NCI-H2227 (cell line): ENCODE measurements at regions not wholly inside any gene's neighbourhood (a gene's known extent, or its start where the extent isn't known, plus 50 kb on each side); places are given as distances from the start of the nearest gene placed in this dataset.

ENCODE experiments used
- DNase-seq: peaks from one replicate; lab custom pipeline; 2025; ENCODE audit not compliant: unreplicated experiment; lab: John Stamatoyannopoulos, UW

DNA sequence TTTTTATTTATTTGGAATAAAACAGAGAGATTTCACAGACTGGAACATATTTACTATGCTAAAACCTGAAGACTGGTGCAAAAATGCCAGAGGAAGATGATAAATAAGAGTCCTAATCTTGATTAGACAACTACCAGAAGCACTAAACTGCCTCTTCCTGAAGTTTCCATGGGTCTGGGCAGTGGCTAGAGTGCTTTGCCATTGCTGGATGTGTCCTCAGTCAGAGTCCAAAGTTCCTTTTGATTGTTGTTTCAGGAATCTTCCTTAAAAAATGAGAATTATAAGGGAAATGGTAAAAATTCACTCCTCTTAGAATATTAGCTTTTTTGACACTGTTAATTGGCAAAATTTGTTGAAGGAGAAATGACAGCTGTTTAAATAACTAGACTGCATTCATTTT is 86.3 kb upstream of the AHR start:
- no peak for DNase-seq

DNA sequence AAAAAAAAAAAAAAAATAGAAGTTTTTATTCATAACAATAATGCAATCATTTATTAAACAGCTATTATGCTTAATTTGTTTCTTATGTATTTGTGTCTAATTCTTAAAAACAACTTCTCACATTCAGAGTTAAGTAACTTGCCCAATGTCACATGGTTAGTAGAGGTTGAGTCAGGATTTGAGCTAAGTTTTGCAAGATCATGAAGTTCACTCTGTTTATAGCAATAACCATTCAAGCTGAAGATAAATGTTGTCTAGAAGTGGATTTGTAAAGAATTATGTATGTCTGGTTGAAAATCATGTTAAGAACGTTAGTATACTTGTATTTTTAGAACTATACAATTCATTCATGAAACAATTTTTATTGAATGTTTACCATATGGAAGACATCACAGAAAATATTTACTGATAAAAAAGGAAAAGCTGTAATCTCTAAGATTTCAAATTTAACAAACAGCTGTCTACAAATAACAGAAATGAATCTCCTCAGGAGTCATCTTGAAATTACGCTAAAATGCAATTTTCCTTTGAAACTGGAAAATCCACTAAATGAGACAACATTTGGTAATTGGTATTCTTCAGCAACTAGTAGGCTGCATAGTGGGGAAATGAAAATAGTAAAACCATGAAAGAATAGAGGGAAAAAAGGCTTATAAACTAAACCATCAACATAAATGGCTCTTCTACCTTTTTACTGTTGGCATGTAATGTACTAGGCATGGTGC is 70.5 kb upstream of the AHR start:
- DNase-seq, result no peak

DNA sequence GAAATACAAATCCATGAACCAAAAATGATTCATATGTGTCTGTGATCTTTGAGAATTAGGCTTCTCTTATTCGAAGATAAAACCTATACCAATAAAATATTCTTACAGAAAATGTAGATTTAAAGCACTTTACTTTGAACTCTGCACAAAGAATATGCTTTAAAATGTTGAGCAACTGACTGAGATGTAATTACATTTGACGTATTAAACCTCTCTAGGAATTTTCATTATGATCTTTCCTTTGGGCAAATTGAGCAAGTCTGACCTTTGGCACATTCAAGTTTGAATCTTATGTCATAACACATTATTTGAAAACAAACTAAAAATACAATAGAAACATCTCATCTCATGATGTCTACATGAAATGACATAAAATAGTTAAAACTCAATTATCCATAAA is 69.2 kb upstream of the AHR start:
- no peak for DNase-seq

DNA sequence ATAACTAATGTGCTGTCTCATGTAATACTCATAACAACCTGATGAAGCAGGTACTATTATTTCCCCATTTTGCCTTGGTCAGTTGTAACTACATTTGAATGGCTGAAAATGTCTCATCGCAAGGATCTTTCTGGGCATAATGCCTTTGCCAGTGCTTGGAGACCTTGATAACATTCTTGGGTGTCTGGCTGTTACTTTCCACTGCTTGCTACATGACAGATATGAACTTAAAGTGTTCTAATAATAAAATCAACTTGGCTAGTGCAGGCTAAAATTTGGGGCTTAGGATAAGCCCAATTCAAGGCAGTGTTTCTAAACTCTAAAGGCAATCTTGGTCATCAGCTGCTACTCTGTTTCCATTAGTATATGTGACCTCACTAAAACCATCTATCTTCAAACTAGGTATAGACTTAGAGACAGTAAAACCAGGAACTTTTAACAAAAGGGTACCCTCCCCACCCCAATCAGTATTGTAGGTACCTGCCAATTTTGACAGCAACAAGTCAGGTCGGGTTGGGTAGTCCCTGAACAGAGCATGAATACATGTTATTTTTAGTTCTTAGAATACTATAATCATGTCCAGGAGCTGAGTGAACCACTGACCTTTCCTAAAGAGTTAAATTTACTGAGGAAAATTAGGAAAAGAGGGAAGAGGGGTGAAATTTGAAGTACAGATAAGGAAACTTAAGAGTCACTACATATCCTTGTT is 68.2 kb upstream of the AHR start:
- DNase-seq, result no peak

DNA sequence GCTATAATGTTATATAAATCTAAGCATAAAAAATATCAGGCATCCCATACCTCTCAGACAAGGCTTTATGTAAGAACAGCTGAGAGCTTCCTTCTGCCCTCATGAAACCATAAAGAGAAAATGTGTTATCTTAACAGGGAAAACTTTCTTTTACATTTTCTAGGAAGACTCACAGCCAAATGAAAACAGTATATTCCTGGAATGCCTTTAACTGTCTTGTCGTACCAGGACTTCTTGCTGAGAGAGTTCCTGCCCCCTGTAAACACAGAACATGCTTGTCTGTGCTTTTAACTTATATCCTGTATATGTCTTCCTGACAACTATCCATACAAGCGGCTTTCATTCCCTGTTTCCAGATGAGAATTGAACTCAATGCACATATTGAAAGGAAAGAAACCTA is 64.8 kb upstream of the AHR start:
- no peak for DNase-seq

DNA sequence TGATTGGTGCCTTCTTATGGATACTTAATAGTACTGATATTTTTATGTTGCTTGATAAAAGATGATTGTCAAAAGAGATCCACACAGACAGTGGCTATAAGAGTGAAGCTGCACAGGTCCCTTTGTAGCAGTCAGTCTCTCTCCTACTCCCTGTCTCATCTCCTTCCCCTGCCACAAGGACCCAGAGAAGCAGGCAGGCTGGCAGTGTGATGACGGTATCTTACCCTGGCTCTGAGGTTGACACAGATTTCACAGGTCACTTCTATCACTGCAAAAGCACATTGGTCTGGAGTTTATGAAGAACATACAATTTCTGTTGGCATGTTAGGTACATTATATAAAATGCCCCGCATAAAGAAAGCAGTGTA is 64.4 kb upstream of the AHR start:
- DNase-seq, result no peak

DNA sequence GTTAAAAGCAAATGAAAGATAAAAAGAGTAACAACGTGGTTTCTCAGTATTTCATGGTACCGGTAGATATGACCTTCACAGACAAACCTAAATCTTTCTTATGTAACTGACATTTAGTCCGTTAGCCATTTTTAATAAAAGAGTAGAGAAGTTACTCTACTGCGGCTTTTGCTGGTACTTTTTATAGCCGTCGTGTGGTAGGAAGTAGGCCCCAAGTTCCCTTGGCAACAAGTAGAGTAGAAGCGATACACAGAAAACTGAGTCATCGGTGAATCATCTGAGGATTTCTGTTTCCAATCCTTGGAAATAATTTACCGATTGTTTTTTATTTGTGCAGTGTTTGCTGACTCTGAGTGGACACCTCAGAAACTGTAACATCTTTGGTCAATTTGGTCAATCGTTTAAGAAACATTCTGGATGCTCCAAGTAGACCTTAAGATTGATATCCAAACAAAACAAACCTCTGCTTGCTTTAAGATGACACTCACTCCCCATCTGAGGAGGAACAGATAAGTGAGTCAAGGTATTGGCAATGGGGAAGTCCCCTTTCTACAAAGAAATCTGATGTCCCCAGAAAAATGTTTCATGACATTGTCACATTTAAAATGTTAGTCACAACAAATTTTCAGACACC is 63.9 kb upstream of the AHR start:
- DNase-seq, result no peak

DNA sequence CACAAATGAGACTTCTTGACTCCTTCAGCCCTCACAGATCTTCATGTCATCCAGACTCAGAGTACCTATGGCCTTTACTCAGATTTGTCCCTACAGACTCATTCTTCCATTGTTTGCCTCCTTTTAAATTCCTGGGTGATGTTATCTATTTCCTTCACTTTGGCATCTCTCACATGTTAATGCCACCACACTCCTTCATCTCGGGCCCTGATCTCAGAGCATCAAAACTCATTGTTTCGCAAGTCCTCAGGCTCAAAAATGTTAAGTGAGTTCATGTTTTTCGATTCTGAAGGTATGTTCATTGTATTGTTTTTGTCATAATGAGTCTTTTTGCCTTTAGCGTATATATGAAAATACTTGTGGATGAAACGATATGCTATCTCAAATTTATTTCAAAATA is 62.3 kb upstream of the AHR start:
- no peak for DNase-seq

DNA sequence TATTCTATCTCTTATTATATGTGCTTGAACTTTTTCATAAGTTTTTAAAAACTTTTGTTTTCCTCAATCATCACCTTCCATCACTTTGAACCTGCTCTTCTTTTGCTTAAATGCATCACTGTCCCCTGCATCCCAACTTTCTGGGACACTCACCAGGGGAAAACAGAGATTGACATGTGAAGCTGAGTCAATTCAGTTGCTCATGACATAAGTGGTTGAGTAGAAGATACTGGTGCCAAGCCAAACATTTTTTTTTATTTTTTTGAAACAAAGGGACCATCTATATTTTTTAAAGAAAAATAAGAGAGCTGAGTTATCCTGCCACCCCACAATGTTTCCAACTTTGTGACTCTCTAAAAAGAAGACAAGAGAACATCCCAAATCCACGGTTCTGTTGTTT is 61.8 kb upstream of the AHR start:
- DNase-seq, result no peak

DNA sequence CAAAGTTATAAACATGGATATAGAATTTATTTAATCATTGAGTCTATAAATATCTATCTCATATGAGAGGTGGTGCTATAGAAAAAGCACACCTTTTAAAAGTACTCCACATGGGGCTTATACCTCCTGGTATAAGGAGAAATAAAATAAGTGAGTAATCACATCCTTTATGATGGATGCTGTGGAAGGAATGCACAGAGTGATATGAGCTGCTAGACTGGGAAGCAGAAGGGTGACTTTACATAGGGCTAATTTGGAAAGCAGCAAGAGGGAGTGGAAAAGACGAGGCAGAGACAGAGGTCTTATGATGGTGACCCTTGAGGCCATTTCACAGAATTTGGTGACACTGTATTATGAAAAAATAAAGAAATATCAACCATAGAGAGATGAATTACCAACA is 59.4 kb upstream of the AHR start:
- no peak for DNase-seq

DNA sequence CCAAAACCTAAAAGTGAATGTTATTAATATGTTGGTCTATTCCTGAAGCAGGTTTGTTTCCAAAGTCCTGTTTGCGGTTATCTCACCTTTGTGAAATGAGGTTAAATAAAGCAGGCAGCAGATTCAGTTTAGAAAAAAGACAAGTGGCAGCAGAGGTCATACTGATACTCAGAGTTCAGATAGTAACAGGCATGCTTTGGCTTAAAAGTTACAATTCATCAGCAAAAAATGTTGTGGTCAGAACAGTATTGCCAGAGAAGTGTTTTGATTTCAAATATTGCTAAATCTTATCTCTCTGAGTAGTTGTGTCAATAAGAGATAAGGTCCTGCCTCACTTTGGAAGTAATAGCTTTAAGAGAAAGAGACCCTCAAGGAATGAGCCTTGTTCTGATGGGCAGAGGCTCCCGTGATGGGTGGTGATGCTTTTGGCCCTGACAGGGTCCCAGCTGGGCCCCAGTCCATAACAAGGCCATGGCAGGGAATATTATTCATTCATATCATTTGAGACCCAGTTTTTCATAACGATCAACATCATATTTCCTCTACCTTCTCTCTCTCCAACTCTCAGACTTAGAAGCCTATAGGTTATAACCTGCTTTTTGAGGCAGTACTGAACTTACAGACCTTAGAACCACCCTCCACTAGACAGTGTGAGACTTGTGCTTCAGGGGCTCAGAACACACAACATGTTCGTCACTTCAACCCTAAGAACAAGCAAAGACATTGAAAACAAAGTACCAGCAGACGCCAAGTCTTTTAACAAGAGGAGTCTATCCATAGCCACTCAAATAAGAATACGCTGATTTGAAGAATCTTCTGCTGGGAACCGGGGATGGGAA is 58.5 kb upstream of the AHR start:
- no peak for DNase-seq

DNA sequence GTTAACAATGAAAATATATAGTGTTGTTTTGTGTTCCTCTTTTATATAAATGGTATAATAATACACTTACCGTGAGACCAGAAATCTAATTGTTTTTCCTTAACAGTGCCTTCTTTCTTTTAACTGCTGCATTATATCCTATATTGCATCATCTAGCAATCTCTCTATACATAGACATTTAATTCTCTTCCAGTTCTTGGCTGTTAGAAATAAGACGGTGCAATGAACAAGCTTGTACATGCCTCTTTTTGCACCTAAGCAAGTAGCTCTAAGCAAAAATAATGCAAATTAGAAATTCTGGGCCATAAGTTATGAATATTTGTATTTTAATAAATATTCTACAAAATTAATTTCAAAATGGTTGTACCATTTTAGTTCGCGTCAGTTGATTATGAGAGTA is 55.9 kb upstream of the AHR start:
- DNase-seq, result no peak

DNA sequence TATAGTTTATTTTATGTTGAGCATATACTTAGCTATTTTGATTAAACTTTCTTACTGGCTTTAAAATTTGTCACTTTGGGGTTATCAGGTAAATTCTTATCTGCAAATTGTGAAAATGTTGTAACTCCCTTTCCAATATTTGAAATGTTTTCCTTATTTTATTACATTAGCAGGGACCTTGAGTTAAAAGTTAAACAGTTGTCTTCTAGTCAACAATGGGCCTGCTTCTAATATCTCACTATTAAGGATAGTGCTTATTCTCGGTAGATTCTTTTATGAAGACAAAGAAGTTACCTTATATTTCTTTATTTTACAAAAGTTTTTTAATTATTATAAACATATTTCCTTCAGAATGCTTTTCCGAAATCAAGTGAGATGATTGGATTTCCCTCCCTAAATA is 53.7 kb upstream of the AHR start:
- no peak for DNase-seq

DNA sequence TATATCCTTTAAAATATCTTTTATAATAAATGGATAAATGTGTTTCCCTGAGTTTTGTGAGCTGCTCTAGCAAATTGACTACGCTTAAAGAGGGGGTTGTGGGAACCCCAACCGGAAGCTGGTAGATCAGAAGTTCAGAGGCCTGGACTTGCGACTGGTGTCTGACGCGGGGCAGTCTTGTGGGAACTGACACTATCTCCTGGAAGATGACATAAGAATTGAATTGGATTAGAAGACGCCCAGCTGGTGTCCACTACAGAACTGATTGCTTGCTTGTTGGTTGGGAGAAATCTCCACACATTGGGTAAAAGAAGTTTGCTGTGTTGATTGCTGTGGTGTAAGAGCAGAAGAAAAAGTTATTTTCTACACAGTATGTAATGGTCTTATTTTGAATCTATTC is 51.1 kb upstream of the AHR start:
- no peak for DNase-seq

DNA sequence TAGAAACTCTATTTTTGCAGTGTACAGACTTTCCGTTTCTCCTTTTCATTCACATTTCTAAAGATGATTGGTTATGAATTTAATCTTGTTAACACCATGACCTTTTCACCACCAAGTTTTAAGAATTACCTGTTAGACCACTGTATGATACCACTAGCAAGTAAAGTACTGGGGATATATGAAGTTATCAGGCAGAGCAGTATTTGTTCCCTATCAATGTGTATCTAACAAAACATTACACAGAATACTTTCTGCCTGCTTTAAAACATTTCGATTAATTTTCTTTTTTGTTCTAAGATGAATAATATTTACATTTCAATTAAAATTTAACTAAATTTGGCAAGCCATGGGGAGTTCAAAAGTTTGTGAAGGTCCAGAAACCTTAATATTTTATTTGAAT is 49.9 kb upstream of the AHR start:
- no peak for DNase-seq
